Esophagus squamous epithelium (tissue), 5 donors: ENCODE measurements at regions not wholly inside any gene's neighbourhood (a gene's known extent, or its start where the extent isn't known, plus 50 kb on each side); places are given as distances from the start of the nearest gene placed in this dataset.

ENCODE experiments used
- DNase-seq: peaks from one replicate; lab custom pipeline; 2025; lab: John Stamatoyannopoulos, UW
- H3K27ac ChIP-seq, 4 donors: fragments of 200-600 bp; sonication (generic); one replicate each; pipeline ENCODE4 v1.5.1; 2016 to 2019; ENCODE audit warnings: mild to moderate bottlenecking in 1 of 4
- H3K27me3 ChIP-seq, 4 donors: fragments of 200-600 bp; sonication (generic); 1 replicate in 3 of 4; 2 replicates in 1 of 4; pipeline versions ENCODE4 v1.5.1 to v1.6.0; 2017 to 2021; ENCODE audit warnings: antibody characterized with exemption in 1 of 4
- H3K36me3 ChIP-seq, 3 donors: fragments of 200-600 bp; sonication (generic); one replicate each; pipeline ENCODE4 v1.5.1; 2016 to 2019
- H3K4me1 ChIP-seq, 3 donors: fragments of 200-600 bp; sonication (generic); one replicate each; pipeline ENCODE4 v1.5.1; 2017 to 2019
- H3K4me3 ChIP-seq, 4 donors: fragments of 200-600 bp; sonication (generic); 1 replicate in 3 of 4; 2 replicates in 1 of 4; pipeline ENCODE4 v1.5.1; 2016 to 2019; ENCODE audit warnings: mild to moderate bottlenecking in 2 of 4, moderate library complexity in 1 of 4
- H3K9me3 ChIP-seq, 3 donors: fragments of 200-600 bp; sonication (generic); one replicate each; pipeline ENCODE4 v1.5.1; 2016 to 2019
- CTCF ChIP-seq, 6 experiments: fragments of 450-650 bp in 4 of 6; fragments of 200-600 bp in 2 of 6; sonication (generic) in 2 of 6; IDR thresholded peaks; one replicate each; pipeline ENCODE4 v1.5.1; 2016 to 2019; ENCODE audit warnings: antibody characterized with exemption in 6 of 6, mild to moderate bottlenecking in 4 of 6, moderate library complexity in 4 of 6
- POLR2A ChIP-seq, 4 donors: fragments of 450-650 bp; IDR thresholded peaks; one replicate each; pipeline ENCODE4 v1.6.1; 2017; ENCODE audit warnings: antibody characterized with exemption in 4 of 4, mild to moderate bottlenecking in 4 of 4, moderate library complexity in 3 of 4
- WGBS, 2 donors: methylation state at CpG; one replicate each; pipeline ENCODE4 v1.1.5; 2018; 5-methylcytosine and 5-hydroxymethylcytosine counted together
- intact Hi-C: fragments of 100-400 bp; cut with DNase I; formaldehyde crosslinking; loops from one replicate; pipeline ENCODE4 v1.15.0; 2022
- donor health status: DM: yes; HTN: yes; CAD: no.

- Histone ChIP-seq H3K9me3 (no peaks in the 10 kb centered on the region), H3K4me1 (peaks cover 0 to 20% (median 6%) of the 10 kb centered on the region in 3 donors), H3K27ac (no peak overlapping the region), H3K27me3 (no peaks in the 10 kb centered on the region), H3K36me3 (no peaks in the 10 kb centered on the region), H3K4me3 (no peak overlapping the region)
- TF ChIP-seq CTCF (IDR thresholded peaks at IDR 0.05) (no peak), POLR2A (IDR thresholded peaks at IDR 0.05) (no peak)
- intact Hi-C loops = loop anchor here (10.0 kb wide), 1 partner anchor 285 kb away; no protein-coding TSS in a partner anchor
- 66 to 82% methylated on average over 7 of the region's 21 CpGs for WGBS, 2 donors
- DNase-seq = no peak
These were observed 68.5 kb upstream of the AMZ2 start for GRCh38 chr17:68179236-68179925.

GRCh38 chr17:68179926-68180285 is 67.9 kb upstream of the AMZ2 start:
- H3K36me3 ChIP-seq = no peaks in the 10 kb centered on the region
- H3K4me1 ChIP-seq = peaks cover 0 to 26% (median 11%) of the 10 kb centered on the region in 3 donors
- no peak for TF ChIP-seq CTCF (IDR thresholded peaks at IDR 0.05)
- no peak for TF ChIP-seq POLR2A (IDR thresholded peaks at IDR 0.05)
- intact Hi-C loops = loop anchor here (10.0 kb wide), 1 partner anchor 285 kb away; no protein-coding TSS in a partner anchor
- WGBS, 2 donors = no CpG with 5 or more reads among the region's 31 CpGs
- no peak overlapping the region for H3K27ac ChIP-seq
- DNase-seq = no peak
- H3K4me3 ChIP-seq = no peak overlapping the region
- H3K27me3 ChIP-seq = no peaks in the 10 kb centered on the region
- no peaks in the 10 kb centered on the region for H3K9me3 ChIP-seq

- 50 to 80% methylated on average over 1 of the region's 1 CpG for WGBS, 2 donors
- H3K27ac ChIP-seq = no peak overlapping the region
- TF ChIP-seq POLR2A (IDR thresholded peaks at IDR 0.05) = no peak
- no peak for TF ChIP-seq CTCF (IDR thresholded peaks at IDR 0.05)
- no peak for DNase-seq
- no peaks in the 10 kb centered on the region for H3K36me3 ChIP-seq
- H3K4me1 ChIP-seq = peaks cover 0 to 34% (median 17%) of the 10 kb centered on the region in 3 donors
- peak overlapping the region in 1 of 4 donors; percentile 20 for H3K4me3 ChIP-seq
- no peaks in the 10 kb centered on the region for H3K9me3 ChIP-seq
- H3K27me3 ChIP-seq = no peaks in the 10 kb centered on the region
- intact Hi-C loops = no loop called here
These were observed 65.9 kb upstream of the AMZ2 start for GRCh38 chr17:68182011-68182306.

GRCh38 chr17:68182940-68183551 is 64.8 kb upstream of the AMZ2 start:
- no peak for TF ChIP-seq POLR2A (IDR thresholded peaks at IDR 0.05)
- peak in 2 of 6 experiments; percentile 33 to 39 for TF ChIP-seq CTCF (IDR thresholded peaks at IDR 0.05)
- Histone ChIP-seq H3K27ac (peak overlapping the region in 3 of 4 donors; percentile 34 to 60 (median 45)), H3K4me1 (peaks cover 0 to 34% (median 17%) of the 10 kb centered on the region in 3 donors), H3K4me3 (peak overlapping the region in 1 of 4 donors; percentile 0), H3K27me3 (no peaks in the 10 kb centered on the region), H3K9me3 (no peaks in the 10 kb centered on the region), H3K36me3 (no peaks in the 10 kb centered on the region)
- WGBS, 2 donors = 45 to 63% methylated on average over 8 to 12 of the region's 12 CpGs
- no peak for DNase-seq
- intact Hi-C loops = no loop called here

GRCh38 chr17:68184141-68184571 is 63.7 kb upstream of the AMZ2 start:
- WGBS, 2 donors = 12% methylated on average over 3 of the region's 10 CpGs; no CpG with 5 or more reads in 1 of the 2 donors
- intact Hi-C loops = no loop called here

More at GRCh38 chr17:68184141-68184571, 63.7 kb upstream of the AMZ2 start:
- DNase-seq = no peak
- H3K4me3 ChIP-seq = no peak overlapping the region
- H3K4me1 ChIP-seq = peaks cover 0 to 34% (median 17%) of the 10 kb centered on the region in 3 donors
- no peaks in the 10 kb centered on the region for H3K27me3 ChIP-seq
- no peaks in the 10 kb centered on the region for H3K9me3 ChIP-seq
- no peak for TF ChIP-seq POLR2A (IDR thresholded peaks at IDR 0.05)
- TF ChIP-seq CTCF (IDR thresholded peaks at IDR 0.05) = no peak
- peak overlapping the region; percentile 34 to 69 (median 48) for H3K27ac ChIP-seq
- H3K36me3 ChIP-seq = no peaks in the 10 kb centered on the region
